ENCODE measurements at regions not wholly inside any gene's neighbourhood (a gene's known extent, or its start where the extent isn't known, plus 50 kb on each side); places are given as distances from the start of the nearest gene placed in this dataset.

DNA sequence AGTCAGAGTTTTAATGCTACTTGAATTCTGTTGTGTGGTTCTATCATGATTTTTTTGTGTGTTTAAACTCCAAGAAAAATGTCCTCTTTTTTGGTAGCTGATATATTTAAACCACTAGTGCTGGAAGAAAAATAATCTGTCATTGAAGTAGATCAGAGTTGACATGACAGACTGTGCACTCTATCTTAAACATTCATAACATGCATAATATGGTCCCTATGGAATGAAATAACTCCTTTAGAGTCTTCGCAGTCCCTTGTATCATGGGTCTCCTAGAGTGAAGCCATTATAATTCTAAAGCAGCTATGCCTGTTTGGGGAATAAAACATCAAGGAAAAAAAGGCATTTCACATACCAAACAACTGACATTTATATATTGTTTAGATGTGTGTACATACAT is 282.7 kb upstream of the CITED2 start:
- no peak overlapping the region for H3K4me3 ChIP-seq (ENCODE audit: low read length)
- no peak for DNase-seq (ENCODE audit: low read depth)
- TF ChIP-seq CTCF (conservative IDR thresholded peaks at IDR 0.05; ENCODE audit: low read depth, low read length) = no peak

- DNase-seq (ENCODE audit: low read depth) = no peak
- no peak for TF ChIP-seq CTCF (conservative IDR thresholded peaks at IDR 0.05; ENCODE audit: low read depth, low read length)
- H3K4me3 ChIP-seq (ENCODE audit: low read length) = no peak overlapping the region
These were observed 281.6 kb upstream of the CITED2 start for GRCh38 chr6:139655783-139656705.

- no peak for TF ChIP-seq CTCF (conservative IDR thresholded peaks at IDR 0.05; ENCODE audit: low read depth, low read length)
- H3K4me3 ChIP-seq (ENCODE audit: low read length) = no peak overlapping the region
- no peak for DNase-seq (ENCODE audit: low read depth)
These were observed 280.7 kb upstream of the CITED2 start for GRCh38 chr6:139654888-139655782.

- no peak for DNase-seq (ENCODE audit: low read depth)
- H3K4me3 ChIP-seq (ENCODE audit: low read length) = no peak overlapping the region
- no peak for TF ChIP-seq CTCF (conservative IDR thresholded peaks at IDR 0.05; ENCODE audit: low read depth, low read length)
These were observed 279.9 kb upstream of the CITED2 start for GRCh38 chr6:139654309-139654708.

DNA sequence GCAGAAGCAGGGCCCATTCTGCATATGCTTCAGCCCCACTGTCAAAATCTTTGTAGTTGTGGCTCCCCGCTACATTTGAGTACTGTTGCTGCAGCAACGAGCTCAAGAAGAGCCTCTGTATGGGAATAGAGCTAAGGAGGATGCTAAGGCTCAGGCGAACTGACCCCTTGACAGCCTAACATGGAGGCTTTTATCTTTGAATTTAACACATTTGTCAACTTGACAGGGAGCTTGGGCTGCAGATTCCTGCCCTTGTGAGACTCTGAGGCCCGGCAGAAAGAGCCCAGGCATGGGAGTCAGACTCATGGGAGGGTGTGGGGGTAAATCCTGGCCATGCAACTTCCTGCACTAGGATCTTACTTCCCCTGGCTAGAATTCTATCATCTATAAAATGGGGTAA is 278.7 kb upstream of the CITED2 start:
- no peak for TF ChIP-seq CTCF (conservative IDR thresholded peaks at IDR 0.05; ENCODE audit: low read depth, low read length)
- no peak for DNase-seq (ENCODE audit: low read depth)
- H3K4me3 ChIP-seq (ENCODE audit: low read length) = no peak overlapping the region

GRCh38 chr6:139650941-139651340 is 276.5 kb upstream of the CITED2 start:
- no peak overlapping the region for H3K4me3 ChIP-seq (ENCODE audit: low read length)
- TF ChIP-seq CTCF (conservative IDR thresholded peaks at IDR 0.05; ENCODE audit: low read depth, low read length) = no peak
- no peak for DNase-seq (ENCODE audit: low read depth)
